ENCODE measurements at regions not wholly inside any gene's neighbourhood (a gene's known extent, or its start where the extent isn't known, plus 50 kb on each side); places are given as distances from the start of the nearest gene placed in this dataset.

DNA sequence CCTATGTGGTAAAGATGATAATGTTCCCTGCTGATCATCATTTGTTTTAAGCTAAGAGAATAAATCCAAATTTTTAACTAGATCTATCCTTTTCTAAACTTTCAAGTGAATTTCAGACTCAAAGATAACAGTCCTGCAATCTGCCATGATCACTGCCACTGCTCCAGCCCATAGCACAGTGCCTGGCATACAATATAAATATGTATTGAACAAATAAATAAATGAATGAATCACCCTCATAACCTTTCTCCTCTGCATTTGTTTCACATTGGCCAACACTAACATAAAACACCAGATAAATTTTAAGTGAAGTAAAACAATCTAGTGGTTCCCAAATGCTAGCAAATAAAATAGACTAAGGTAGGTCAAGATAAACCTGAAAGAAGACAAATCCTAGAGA is 439.0 kb downstream of the GPM6A start:
- DNase-seq (ENCODE audit: low read depth), result peak; percentile 1

DNA sequence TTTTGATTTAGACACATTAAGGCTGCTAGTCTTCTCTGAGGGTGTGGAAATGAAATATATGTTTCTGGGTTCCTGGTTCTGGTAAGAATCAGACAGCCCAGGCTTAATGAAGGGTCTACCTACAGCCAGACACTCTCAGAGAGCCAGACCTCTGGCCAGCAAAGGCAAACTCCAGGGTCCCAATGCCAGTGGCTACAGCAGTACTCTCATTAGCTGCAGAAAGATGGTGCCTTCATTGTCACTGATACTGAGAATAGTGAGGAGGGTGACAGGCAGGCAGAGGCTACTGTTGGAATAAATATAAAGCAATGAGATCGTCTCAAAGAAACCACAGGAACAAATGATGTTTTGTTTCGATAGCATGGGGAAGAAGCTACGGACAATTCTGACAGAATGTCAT is 437.6 kb downstream of the GPM6A start:
- DNase-seq (ENCODE audit: low read depth), result no peak

DNA sequence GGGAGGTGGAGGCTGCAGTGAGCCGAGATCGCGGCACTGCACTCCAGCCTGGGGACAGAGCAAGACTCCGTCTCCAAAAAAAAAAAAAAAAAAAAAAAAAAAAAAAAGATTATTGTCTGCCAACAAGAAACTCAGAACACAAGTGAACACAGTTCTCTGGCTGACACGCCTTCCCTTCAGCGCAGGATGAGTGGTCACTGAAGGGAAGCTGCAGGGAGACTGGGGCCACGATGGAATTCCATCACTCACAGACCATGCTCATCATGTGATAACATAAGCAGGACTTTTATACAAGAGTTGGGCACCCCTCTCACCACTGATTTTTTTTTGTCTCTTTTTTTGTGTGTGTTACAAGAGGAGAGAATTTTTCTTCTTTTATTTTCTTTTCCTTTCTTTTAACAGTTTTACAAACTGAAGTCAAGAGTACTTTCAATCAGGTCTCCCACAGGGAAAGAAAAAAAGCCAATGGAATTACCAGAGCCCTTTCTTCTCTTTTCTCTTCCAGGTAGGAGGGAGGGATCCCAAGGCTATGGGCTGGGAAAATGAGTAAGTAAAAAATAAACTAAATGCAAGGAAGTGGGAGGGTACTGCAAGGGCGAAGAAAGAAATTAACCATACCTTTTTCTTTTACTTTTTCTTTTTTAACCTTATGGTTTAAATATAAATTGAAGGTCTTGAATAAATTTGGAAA is 435.6 kb downstream of the GPM6A start:
- DNase-seq (ENCODE audit: low read depth), result no peak

DNA sequence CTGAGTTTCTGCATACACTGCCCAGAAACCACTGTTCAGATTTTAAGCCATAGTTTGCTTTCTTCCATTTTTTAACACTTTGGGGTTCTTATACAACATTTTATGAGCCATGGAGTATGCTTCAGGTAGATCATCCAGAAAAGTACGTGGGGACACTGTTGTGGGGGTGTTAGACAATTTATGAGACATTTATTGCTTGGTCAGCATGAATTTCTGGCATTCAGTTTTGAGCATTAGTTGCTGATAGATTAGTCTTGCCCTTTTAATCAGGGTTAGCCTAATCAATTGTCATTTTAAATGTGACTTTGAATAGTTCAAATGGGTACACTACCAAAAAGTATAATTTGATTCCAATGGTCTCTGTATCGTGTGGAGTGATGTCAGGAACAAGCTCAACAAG is 434.9 kb downstream of the GPM6A start:
- DNase-seq (ENCODE audit: low read depth), result no peak

DNA sequence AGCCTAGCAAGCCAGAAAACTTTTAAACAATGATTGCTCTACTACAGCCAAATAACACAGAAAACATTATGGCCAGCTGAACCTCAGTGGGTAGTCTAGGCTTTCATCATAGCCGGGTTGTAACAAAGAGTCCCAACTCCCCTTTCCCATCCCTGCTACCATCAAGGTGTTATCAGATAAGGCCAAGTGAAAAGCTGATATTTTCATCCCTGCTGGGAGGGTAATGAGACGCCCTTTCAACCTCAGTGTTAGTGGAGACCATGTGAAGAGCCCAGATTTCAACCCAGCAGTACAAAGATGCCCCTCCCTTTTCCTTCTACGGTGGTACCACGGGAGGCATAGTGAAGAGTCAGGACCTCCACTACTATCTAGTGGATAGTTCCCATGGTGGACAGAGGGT is 433.7 kb downstream of the GPM6A start:
- DNase-seq (ENCODE audit: low read depth), result no peak

DNA sequence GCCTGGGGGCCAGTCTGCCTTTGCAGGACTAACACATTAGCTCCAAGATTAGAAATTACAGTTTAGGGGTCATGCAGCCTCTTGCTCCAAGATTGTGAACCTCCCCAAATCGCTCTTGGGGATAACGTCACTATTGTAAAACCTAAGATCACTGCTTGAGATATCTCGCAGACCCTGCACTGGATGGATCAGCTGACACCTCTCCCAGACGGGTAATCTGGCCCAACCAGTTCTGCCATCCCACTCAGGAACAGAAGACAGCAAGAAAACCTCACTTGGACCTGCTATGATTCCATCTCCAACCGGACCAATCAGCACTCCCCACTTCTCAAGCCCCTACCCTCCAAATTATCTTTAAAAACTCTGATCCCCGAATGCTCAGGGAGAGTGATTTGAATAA is 431.2 kb downstream of the GPM6A start:
- no peak for DNase-seq (ENCODE audit: low read depth)

DNA sequence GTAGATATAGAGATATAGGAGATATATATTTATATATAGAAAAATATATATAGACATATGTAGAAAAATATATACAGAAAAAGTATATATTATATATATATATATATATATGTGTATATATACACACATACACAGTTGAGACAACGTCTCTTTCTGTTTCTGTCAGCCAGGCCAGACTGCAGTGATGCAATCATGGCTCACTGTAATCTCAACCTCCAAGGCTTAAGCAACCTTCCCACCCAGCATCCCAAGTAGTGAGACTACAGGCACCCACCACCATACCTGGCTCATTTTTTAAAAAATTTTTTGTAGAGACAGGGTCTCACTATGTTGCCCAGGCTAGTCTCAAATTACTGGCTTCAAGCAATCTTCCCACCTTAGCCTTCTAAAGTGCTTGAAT is 426.3 kb downstream of the GPM6A start:
- no peak for DNase-seq (ENCODE audit: low read depth)

DNA sequence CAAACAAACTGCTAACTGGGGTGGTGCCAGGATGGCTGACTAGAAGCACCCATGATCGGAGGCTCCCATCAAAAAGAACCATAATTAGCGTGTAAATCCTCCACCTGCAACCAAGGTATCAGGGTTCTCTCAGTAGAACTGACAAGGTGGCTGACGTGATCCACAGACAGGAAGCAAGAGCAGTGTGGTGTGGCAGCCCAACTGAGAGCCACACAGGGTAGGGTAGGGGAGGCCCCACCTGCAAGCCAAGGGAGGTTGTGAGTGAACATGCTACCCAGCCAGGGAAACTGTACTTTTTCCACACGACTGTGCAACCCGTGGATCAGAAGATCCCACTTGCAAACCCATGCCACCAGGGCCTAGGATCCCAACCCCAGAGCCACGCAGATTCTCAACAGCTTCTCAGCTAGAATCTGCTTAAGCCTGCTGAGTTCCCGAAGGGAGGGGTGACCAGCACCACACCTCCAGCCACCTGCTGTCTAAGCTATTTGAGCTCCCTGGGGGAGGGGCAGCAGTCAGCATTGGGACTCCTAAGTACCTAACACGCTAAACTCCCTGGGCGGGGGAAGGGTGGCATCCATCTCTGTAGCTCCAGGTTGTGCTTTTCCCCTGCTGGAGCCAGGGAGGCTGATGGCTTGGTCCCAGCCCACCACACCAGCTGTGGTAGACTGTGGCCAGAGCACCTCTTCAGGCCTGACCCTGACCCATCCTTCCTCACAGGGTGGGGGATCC is 425.1 kb downstream of the GPM6A start:
- no peak for DNase-seq (ENCODE audit: low read depth)

DNA sequence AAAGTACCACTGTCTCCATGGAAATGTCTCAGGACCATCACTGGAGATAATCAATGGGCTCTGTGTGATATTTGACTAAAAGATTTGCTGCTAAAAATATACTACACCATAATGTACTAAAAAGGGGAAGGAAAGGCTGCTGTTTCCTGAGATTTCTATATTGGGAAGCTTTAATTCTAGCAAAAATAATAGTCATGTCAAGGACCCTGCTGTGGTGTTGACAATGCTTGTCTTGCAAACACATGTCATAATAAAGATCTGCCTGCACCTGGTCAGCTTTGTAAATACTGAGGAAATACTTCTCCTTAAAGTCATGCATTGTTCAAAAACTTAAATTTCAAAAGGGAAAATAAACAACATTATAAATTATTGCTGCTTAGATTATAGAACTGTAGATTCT is 417.9 kb downstream of the GPM6A start:
- no peak for DNase-seq (ENCODE audit: low read depth)

DNA sequence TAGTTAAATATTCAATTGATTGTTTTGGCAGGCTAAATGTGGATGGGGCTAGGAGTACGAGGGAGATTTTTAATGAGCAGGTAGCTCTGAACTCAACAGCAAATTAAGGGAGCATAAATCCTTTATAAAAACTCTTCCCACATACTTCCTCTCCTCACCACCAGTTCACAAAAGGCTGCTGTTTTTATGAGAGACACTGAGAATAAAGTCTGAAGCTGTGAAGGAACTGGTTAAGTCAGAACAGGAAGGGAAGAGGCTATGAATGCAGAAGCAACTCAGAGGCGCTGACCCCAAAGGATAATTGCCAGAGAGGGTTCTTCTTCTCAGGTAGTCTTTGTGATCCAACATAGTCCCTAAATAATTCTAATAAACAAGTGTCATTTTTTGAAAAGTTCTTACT is 406.1 kb downstream of the GPM6A start:
- no peak for DNase-seq (ENCODE audit: low read depth)

DNA sequence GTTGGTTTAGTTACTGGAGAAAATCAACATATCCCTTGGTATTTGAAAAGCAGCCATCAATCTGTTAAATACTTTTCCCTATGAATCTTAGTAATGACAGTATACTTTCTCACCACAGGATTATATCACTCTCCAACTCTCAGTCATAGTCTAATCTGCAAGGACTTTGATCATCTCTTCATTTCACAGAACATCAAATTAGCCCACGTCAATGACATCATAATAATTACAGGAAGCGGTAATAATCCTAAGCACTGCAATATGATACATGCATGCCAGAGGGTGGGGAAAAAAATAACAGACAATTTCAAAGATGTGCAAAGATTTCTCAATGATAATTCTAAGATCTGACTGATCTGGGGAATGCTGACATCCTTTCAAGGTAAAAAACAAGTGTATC is 404.1 kb downstream of the GPM6A start:
- DNase-seq (ENCODE audit: low read depth), result no peak

DNA sequence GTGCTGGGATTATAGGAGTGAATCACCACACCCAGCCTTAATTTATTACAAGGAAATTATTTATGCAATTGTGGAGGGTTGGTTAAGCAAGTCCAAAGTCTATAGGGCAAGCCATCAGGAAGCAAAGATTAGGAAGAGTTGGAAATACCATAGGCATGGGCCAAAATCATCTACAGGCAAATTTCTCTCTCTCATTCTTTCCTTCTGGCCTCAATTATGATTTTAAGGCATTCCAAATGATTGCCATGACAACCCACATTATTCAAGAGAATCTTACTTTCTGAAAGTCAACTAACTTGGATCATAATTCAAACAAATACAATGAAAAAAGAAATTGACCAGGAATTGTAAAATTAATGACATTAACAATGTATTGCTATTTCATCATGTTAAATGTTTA is 400.8 kb downstream of the GPM6A start:
- DNase-seq (ENCODE audit: low read depth), result no peak

DNA sequence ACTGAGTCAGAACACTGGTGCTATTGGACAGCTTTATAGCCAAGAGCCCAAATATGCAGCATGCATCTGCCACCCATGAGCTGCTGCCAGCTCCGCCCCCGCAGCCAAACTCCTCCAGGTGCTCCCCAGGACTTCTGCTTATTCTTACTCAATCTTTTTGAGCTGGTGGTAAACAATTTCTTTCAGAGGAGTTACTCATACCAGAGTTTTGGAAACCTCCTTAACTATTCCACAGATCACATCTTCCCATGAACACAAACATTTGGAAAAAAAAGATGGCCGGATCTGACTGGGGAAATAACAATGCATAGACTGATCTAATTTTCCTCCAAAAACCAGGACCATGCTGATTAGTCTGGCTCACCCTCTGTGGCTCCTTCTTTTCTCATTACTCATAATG is 399.9 kb downstream of the GPM6A start:
- DNase-seq (ENCODE audit: low read depth), result peak; percentile 69

DNA sequence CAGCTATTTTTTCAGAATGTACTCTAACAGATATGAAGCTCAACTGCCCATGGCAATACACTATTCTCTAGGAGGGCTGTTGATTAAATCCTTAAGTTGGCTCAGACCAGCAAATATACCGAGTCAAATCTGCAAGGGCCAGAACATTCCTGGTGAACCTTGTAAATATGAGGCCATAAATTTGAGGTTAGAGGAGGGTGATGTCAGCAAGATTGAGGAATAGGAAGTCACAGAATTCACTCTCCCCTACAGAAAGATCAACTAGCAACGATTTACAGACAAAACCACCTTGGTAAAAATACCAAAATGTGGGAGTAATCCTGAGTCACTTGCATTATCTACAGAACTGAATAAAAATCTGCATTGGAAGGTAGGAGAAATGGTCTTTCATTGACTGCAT is 399.3 kb downstream of the GPM6A start:
- peak; percentile 90 for DNase-seq (ENCODE audit: low read depth)

DNA sequence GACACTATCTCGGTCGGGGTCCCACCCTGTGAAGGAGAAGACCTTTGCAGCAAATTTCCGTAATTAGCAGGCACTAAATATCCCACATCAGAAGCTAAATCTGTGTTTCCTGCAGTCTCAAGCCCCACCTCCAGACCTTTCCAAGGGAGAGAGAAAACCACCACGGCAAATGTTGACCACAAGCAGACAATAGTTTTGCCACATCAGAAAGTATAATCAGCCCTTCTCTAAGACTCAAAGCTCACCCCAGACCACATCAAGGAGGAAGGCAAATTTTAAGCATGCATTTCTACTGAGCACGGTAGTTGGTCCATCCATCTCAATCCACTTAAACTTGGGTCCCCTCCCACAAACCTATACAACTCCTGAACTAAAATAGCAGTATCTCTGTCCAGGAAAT is 398.5 kb downstream of the GPM6A start:
- peak; percentile 87 for DNase-seq (ENCODE audit: low read depth)

DNA sequence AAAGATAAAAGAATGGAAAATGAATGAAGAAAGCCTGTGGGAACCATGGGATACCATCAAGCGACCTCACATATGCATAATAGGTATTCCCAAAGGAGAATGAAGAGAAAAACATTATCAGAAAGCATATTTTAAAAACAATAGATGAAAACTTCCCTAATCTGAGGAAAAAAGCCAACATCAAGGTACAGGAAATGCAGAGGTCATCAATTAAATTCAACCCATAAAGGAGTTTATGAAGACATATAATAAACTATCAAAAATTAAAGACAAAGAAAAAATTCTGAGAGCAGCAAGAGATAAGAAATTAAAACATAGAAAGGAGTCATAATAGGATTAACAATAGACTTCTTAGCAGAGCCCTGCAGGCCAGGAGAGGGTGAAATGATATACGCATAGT is 397.5 kb downstream of the GPM6A start:
- DNase-seq (ENCODE audit: low read depth), result no peak

DNA sequence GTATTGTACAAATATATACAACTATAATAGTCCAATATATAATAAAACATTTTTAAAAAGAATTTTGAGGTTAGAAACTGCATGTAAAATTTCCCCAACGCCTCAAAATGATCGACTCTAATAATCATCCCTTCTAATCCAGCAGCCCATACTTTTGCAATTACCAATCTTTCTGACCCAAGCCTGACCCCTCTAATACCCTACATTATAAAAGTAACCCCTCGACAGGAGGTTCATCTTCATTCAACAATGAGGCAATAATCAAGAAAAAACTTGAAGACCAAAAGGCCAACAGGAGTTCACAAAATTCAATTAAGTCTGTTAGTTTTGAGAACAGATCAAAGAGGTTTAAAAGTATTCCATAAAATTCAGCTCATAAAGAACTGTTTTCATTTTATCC is 393.5 kb downstream of the GPM6A start:
- no peak for DNase-seq (ENCODE audit: low read depth)

DNA sequence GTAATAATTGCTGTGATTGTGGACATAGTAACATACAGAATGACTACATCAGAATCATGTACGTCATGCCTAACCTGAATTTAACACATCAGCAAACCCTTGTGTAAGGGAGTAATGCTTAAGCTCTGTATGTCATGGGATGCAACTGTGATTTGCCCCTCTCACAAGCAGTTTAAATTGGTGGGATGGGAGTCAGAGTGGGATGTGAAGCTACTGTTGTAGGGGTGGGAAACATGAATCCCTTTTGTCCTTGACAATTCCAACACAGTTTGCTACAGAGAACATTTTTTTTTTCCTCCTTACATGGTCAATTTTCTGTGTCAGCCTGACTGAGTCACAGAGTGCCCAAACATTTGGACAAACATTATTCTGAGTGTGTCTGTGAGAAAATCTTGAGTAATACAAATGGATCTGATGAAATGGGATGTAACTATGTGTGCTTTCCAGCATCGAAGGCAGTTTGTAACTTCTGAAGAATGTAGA is 392.8 kb downstream of the GPM6A start:
- DNase-seq (ENCODE audit: low read depth), result peak; percentile 94

DNA sequence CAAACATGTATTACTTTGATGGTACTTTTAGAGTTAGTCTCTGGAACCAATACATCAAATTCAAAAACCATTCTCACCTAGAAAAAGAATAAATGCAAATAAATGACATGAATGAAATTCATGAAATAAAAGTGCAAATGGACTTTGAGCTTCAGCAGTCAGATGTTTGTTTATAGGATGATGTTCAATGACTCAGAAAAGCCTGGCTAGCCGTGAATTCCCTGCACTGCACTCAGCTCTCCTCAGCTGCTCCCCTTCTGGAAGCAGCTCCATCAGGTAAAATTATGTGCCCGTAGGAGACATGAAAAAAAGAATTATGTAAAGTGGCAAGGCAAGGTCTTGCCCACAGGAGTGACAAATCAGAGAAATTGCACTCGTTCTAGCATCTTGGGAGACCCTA is 390.6 kb downstream of the GPM6A start:
- peak; percentile 70 for DNase-seq (ENCODE audit: low read depth)

DNA sequence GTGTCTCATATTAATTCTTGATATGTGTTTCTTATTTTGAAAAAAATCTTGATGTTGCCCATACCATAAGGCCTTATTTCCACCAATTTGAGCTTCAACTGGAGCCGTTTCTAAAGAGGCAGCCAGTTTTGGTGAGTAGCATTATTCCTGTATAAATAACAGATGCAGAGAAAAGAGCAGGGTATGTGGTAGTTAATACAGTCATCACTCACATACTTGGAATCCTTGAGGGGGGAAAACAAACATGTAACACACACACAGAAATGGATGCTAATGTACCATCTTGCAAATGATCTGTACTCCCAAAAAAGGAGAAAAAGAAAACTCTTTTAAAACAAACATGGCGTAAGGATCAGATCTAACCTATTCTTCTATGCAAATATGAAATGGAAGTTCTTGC is 389.7 kb downstream of the GPM6A start:
- peak; percentile 29 for DNase-seq (ENCODE audit: low read depth)

DNA sequence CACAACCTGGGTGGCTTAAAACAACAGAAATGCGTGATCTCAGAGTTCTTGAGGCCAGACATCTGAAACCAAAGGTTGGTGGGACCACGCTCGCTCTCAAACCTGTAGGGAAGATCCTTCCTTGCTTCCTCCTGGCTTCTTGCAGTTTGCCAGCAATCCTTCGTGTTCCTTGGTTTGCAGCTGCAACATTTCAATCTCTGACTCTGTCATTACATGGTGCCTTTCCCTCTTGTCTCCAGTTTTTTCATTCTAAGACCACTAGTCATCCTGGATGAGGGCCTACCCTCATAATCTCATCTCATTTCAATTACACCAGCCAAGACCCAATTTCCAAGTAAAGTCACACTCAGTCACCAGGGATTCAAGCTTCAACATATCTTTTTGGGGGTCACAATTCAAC is 388.0 kb downstream of the GPM6A start:
- no peak for DNase-seq (ENCODE audit: low read depth)

DNA sequence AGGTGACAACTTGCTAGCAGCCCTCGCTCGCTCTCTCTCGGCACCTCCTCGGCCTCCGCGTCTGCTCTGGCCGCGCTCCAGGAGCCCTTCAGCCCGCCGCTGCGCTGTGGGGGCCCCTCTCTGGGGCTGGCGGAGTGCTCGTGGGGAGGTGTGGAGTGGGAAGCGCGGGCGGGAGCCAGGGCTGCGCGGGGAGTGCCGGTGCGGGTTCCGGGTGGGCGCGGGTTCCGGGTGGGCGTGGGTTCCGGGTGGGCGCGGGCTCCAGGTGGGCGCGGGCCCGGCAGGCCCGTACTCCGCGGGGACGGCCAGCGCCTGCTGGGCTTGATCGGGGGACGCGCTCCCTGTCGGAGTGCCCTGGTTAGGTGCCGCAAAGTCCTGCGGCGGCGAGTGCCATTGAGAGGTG is 384.3 kb downstream of the GPM6A start:
- DNase-seq (ENCODE audit: low read depth), result no peak

DNA sequence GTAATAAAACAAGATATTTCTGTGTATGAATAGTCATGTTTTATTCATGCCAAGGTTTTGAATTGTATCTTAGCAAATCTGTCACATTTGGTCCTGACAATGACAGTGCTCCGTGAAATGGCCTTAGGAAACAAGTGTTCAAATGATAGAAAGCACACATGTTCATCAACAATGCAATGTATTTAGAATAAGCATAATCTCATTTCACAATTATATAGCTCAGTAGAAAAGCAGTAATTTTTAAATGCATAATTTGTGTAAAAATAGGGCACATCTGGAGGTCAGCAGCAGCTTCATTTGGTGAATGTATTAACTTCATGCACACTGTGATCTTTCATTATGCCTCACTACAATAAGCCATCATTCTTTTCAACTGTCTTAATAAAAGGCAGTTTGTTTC is 380.4 kb downstream of the GPM6A start:
- DNase-seq (ENCODE audit: low read depth), result no peak

DNA sequence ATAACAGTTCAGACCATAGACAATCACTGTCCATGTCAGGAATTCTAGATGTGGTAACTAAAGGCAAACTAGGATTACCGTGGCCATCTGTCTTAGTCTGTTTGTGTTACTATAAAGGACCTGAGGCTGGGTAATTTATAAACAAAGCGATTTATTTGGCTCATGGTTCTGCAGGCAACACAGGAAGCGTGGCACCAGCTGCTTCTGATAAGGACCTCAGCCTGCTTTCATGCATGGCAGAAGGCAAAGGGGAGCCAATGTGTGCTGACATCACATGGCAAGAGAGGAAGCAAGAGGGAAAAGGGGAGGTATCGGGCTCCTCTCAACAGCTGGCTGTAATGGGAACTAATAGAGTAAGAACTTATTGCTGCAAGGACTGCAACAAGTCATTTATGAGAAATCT is 376.7 kb downstream of the GPM6A start:
- DNase-seq (ENCODE audit: low read depth), result peak; percentile 88
